Liver (tissue), 8 donors: ENCODE measurements at regions not wholly inside any gene's neighbourhood (a gene's known extent, or its start where the extent isn't known, plus 50 kb on each side); places are given as distances from the start of the nearest gene placed in this dataset.

Experiments used
- DNase-seq: peaks from one replicate; pipeline ENCODE4 v3.0.0-alpha.2; 2017; ENCODE audit warnings: low spot score
- H3K27ac ChIP-seq, 2 donors: one replicate each; pipeline ENCODE4 v1.7.0; 2013; ENCODE audit warnings: inconsistent platforms in 2 of 2, low read length in 2 of 2, control low read depth in 1 of 2, low read depth in 1 of 2, mild to moderate bottlenecking in 1 of 2
- H3K27me3 ChIP-seq, 4 donors: one replicate each; pipeline versions ENCODE4 v1.6.1 to v1.7.0; 2013; ENCODE audit warnings: low read length in 3 of 4, inconsistent platforms in 1 of 4, mild to moderate bottlenecking in 1 of 4, moderate library complexity in 1 of 4; ENCODE audit not compliant: control insufficient read depth in 4 of 4, insufficient read depth in 4 of 4
- H3K36me3 ChIP-seq, 4 donors: one replicate each; pipeline versions ENCODE4 v1.6.1 to v1.7.0; 2013; ENCODE audit warnings: low read length in 3 of 4, mild to moderate bottlenecking in 3 of 4, low read depth in 1 of 4, moderate library complexity in 1 of 4; ENCODE audit not compliant: control insufficient read depth in 4 of 4, insufficient read depth in 3 of 4
- H3K4me1 ChIP-seq, 4 donors: one replicate each; pipeline versions ENCODE4 v1.6.1 to v1.7.0; 2013; ENCODE audit warnings: low read length in 3 of 4, mild to moderate bottlenecking in 3 of 4, moderate library complexity in 1 of 4; ENCODE audit not compliant: control insufficient read depth in 4 of 4, insufficient read depth in 4 of 4
- H3K4me3 ChIP-seq, 3 donors: one replicate each; pipeline versions ENCODE4 v1.6.1 to v1.7.0; 2013; ENCODE audit warnings: low read length in 3 of 3, control low read depth in 1 of 3, low read depth in 1 of 3, mild to moderate bottlenecking in 1 of 3
- H3K9ac ChIP-seq, 2 donors: one replicate each; pipeline ENCODE4 v1.7.0; 2013; ENCODE audit warnings: low read length in 2 of 2, mild to moderate bottlenecking in 2 of 2, moderate library complexity in 2 of 2, control low read depth in 1 of 2, low read depth in 1 of 2
- H3K9me3 ChIP-seq, 4 donors: one replicate each; pipeline versions ENCODE4 v1.6.1 to v1.7.0; 2013; ENCODE audit warnings: low read length in 3 of 4; ENCODE audit not compliant: control insufficient read depth in 4 of 4
- ATF3 ChIP-seq: IDR thresholded peaks from 2 replicates; pipeline ENCODE4 v1.6.1; 2016; ENCODE audit warnings: antibody characterized with exemption
- CTCF ChIP-seq: fragments of 150-350 bp; IDR thresholded peaks from 2 replicates; pipeline ENCODE4 v1.5.1; 2017; ENCODE audit warnings: improper control_type of control experiment, low read depth, low read length; ENCODE audit not compliant: missing input control
- EGR1 ChIP-seq, 2 donors: IDR thresholded peaks; 2 replicates each; pipeline ENCODE4 v1.6.1; 2016 to 2018; ENCODE audit warnings: antibody characterized with exemption in 2 of 2, low read depth in 2 of 2
- FOXA1 ChIP-seq: IDR thresholded peaks from 2 replicates; pipeline ENCODE4 v1.6.1; 2016; ENCODE audit warnings: antibody characterized with exemption
- FOXA2 ChIP-seq: IDR thresholded peaks from 2 replicates; pipeline ENCODE4 v1.6.1; 2016; ENCODE audit warnings: antibody characterized with exemption
- GABPA ChIP-seq, 2 donors: IDR thresholded peaks in 1 of 2; conservative IDR thresholded peaks in 1 of 2; 2 replicates each; pipeline ENCODE4 v1.6.1; 2016; ENCODE audit warnings: antibody characterized with exemption in 2 of 2, mild to moderate bottlenecking in 1 of 2, moderate library complexity in 1 of 2
- HNF4A ChIP-seq, 2 donors: conservative IDR thresholded peaks; 2 replicates each; pipeline ENCODE4 v1.6.1; 2016; ENCODE audit warnings: antibody characterized with exemption in 2 of 2, mild to moderate bottlenecking in 2 of 2
- HNF4G ChIP-seq: IDR thresholded peaks from 2 replicates; pipeline ENCODE4 v1.6.1; 2016; ENCODE audit warnings: antibody characterized with exemption
- JUND ChIP-seq, 2 donors: IDR thresholded peaks; 2 replicates each; pipeline ENCODE4 v1.6.1; 2016; ENCODE audit warnings: antibody characterized with exemption in 2 of 2
- MAX ChIP-seq: IDR thresholded peaks from 2 replicates; pipeline ENCODE4 v1.6.1; 2016; ENCODE audit warnings: antibody characterized with exemption
- NR2F2 ChIP-seq: IDR thresholded peaks from 2 replicates; pipeline ENCODE4 v1.6.1; 2016; ENCODE audit warnings: antibody characterized with exemption
- RAD21 ChIP-seq, 2 donors: IDR thresholded peaks; 2 replicates each; pipeline ENCODE4 v1.6.1; 2016; ENCODE audit warnings: antibody characterized with exemption in 2 of 2, mild to moderate bottlenecking in 2 of 2
- REST ChIP-seq: IDR thresholded peaks from 2 replicates; pipeline ENCODE4 v1.6.1; 2016; ENCODE audit warnings: antibody characterized with exemption, mild to moderate bottlenecking
- RXRA ChIP-seq, 2 donors: IDR thresholded peaks; 2 replicates each; pipeline ENCODE4 v1.6.1; 2017 to 2018; ENCODE audit warnings: antibody characterized with exemption in 2 of 2, mild to moderate bottlenecking in 1 of 2
- SP1 ChIP-seq: IDR thresholded peaks from 2 replicates; pipeline ENCODE4 v1.6.1; 2018; ENCODE audit warnings: antibody characterized with exemption, mild to moderate bottlenecking
- TAF1 ChIP-seq: conservative IDR thresholded peaks from 2 replicates; pipeline ENCODE4 v1.6.1; 2016; ENCODE audit warnings: antibody characterized with exemption, mild to moderate bottlenecking
- YY1 ChIP-seq: IDR thresholded peaks from 2 replicates; pipeline ENCODE4 v1.6.1; 2016; ENCODE audit warnings: antibody characterized with exemption, mild to moderate bottlenecking
- ZBTB33 ChIP-seq: IDR thresholded peaks from 2 replicates; pipeline ENCODE4 v1.6.1; 2016; ENCODE audit warnings: antibody characterized with exemption
- WGBS: extraction: QIAGEN DNeasy Blood & Tissue Kit; methylation state at CpG from one replicate; pipeline ENCODE4 v1.1.7; 2013; 5-methylcytosine and 5-hydroxymethylcytosine counted together
- donor health status: healthy.
- donor health status: healthy.
- donor health status: healthy.
- donor health status: healthy.
- donor health status: healthy.

- Histone ChIP-seq H3K9ac (no peak overlapping the region), H3K4me1 (no peaks in the 10 kb centered on the region), H3K4me3 (no peak overlapping the region), H3K27ac (no peak overlapping the region), H3K27me3 (no peaks in the 10 kb centered on the region), H3K36me3 (no peaks in the 10 kb centered on the region), H3K9me3 (no peaks in the 10 kb centered on the region)
- 81% methylated on average over 1 of the region's 1 CpG for WGBS
- TF ChIP-seq RAD21 (IDR thresholded peaks at IDR 0.05), result no peak
- no peak for TF ChIP-seq FOXA1
- no peak for TF ChIP-seq FOXA2
- TF ChIP-seq JUND (IDR thresholded peaks at IDR 0.05), result no peak
- TF ChIP-seq HNF4A (conservative IDR thresholded peaks at IDR 0.05), result no peak
- no peak for TF ChIP-seq SP1
- TF ChIP-seq TAF1, result no peak
- no peak for TF ChIP-seq GABPA (IDR thresholded peaks at IDR 0.05 in 1 of 2, conservative IDR thresholded peaks at IDR 0.05 in 1 of 2)
- TF ChIP-seq RXRA (IDR thresholded peaks at IDR 0.05), result no peak
- TF ChIP-seq EGR1 (IDR thresholded peaks at IDR 0.05; ENCODE audit: low read depth in 2 of 2), result no peak
- TF ChIP-seq CTCF, result no peak
- TF ChIP-seq MAX, result no peak
- no peak for TF ChIP-seq ZBTB33
- no peak for TF ChIP-seq YY1
- TF ChIP-seq HNF4G, result no peak
- DNase-seq, result no peak
These were observed 393.1 kb upstream of the CDIN1 start for GRCh38 chr15:36186376-36186775.

GRCh38 chr15:36191459-36191858 is 388.0 kb upstream of the CDIN1 start:
- no peaks in the 10 kb centered on the region for H3K4me1 ChIP-seq
- no peak overlapping the region for H3K27ac ChIP-seq
- DNase-seq, result no peak
- no peak overlapping the region for H3K9ac ChIP-seq
- H3K9me3 ChIP-seq, result no peaks in the 10 kb centered on the region
- TF ChIP-seq NR2F2 (no peak), HNF4A (conservative IDR thresholded peaks at IDR 0.05) (no peak), YY1 (no peak), EGR1 (IDR thresholded peaks at IDR 0.05; ENCODE audit: low read depth in 2 of 2) (no peak), SP1 (no peak), TAF1 (no peak), CTCF (no peak), ATF3 (no peak), FOXA2 (no peak), RXRA (IDR thresholded peaks at IDR 0.05) (no peak), FOXA1 (no peak), JUND (IDR thresholded peaks at IDR 0.05) (no peak), MAX (no peak), GABPA (IDR thresholded peaks at IDR 0.05 in 1 of 2, conservative IDR thresholded peaks at IDR 0.05 in 1 of 2) (no peak), ZBTB33 (no peak), RAD21 (IDR thresholded peaks at IDR 0.05) (no peak), REST (no peak)
- no peak overlapping the region for H3K4me3 ChIP-seq
- no peaks in the 10 kb centered on the region for H3K27me3 ChIP-seq
- no peaks in the 10 kb centered on the region for H3K36me3 ChIP-seq
